Testis (tissue), 2 donors: ENCODE measurements at regions not wholly inside any gene's neighbourhood (a gene's known extent, or its start where the extent isn't known, plus 50 kb on each side); places are given as distances from the start of the nearest gene placed in this dataset.

Experiments used
- POLR2A ChIP-seq: fragments of 450-650 bp; IDR thresholded peaks from one replicate; pipeline ENCODE4 v1.6.1; 2017; ENCODE audit warnings: antibody characterized with exemption, mild to moderate bottlenecking, moderate library complexity
- TF ChIP-seq, protein P1 (sequence below), 3 experiments: fragments of 450-650 bp in 2 of 3; fragments of 200-600 bp in 1 of 3; sonication (generic) in 1 of 3; IDR thresholded peaks; one replicate each; pipeline ENCODE4 v1.5.1; 2016 to 2019; ENCODE audit warnings: antibody characterized with exemption in 3 of 3, mild to moderate bottlenecking in 2 of 3, moderate library complexity in 1 of 3

DNA sequence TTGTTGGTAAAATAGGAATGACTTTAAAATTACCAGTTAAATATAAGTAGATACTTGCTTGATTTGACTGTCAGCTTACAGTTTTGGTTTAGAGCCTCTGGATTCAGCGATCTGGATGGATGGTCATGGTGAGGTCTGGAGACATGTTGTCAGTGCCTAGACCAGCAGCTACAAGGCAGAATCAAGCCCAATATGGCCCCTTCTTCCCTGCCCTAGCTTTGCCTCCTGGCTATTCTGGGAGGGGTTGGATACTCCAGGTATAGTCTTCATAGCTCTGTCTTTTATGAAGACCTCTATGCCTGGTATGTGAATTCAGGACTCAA lies 166.5 kb upstream of the VIPR2 start:
- TF ChIP-seq, protein P1, sequence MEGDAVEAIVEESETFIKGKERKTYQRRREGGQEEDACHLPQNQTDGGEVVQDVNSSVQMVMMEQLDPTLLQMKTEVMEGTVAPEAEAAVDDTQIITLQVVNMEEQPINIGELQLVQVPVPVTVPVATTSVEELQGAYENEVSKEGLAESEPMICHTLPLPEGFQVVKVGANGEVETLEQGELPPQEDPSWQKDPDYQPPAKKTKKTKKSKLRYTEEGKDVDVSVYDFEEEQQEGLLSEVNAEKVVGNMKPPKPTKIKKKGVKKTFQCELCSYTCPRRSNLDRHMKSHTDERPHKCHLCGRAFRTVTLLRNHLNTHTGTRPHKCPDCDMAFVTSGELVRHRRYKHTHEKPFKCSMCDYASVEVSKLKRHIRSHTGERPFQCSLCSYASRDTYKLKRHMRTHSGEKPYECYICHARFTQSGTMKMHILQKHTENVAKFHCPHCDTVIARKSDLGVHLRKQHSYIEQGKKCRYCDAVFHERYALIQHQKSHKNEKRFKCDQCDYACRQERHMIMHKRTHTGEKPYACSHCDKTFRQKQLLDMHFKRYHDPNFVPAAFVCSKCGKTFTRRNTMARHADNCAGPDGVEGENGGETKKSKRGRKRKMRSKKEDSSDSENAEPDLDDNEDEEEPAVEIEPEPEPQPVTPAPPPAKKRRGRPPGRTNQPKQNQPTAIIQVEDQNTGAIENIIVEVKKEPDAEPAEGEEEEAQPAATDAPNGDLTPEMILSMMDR (IDR thresholded peaks at IDR 0.05) = no peak
- no peak for TF ChIP-seq POLR2A
